Spleen (tissue), 7 donors: ENCODE measurements at regions not wholly inside any gene's neighbourhood (a gene's known extent, or its start where the extent isn't known, plus 50 kb on each side); places are given as distances from the start of the nearest gene placed in this dataset.

Experiments used
- POLR2A ChIP-seq, 3 donors: fragments of 450-650 bp; IDR thresholded peaks; one replicate each; pipeline ENCODE4 v1.5.1; 2017; ENCODE audit warnings: antibody characterized with exemption in 3 of 3, mild to moderate bottlenecking in 1 of 3
- POLR2AphosphoS5 ChIP-seq, 3 donors: sonication (generic); formaldehyde crosslinking; IDR thresholded peaks; one replicate each; pipeline ENCODE4 v1.5.1; 2017; ENCODE audit warnings: antibody characterized with exemption in 3 of 3
- TF ChIP-seq, protein P1 (sequence below), 11 experiments: fragments of 200-600 bp in 7 of 11; fragments of 450-650 bp in 4 of 11; sonication (generic) in 4 of 11; IDR thresholded peaks in 8 of 11; conservative IDR thresholded peaks in 3 of 11; 1 replicate in 7 of 11; 2 replicates in 4 of 11; pipeline versions ENCODE4 v1.4.0 to v1.8.0; 2016 to 2021; ENCODE audit warnings: antibody characterized with exemption in 11 of 11, inconsistent platforms in 4 of 11, mild to moderate bottlenecking in 1 of 11
- donor health status: DM: no; HTN: no; CAD: no; lungs with moderate emphysema.
- donor health status: DM: no; HTN: no; CAD: no.
- donor health status: DM: no; HTN: no; CAD: no.

DNA sequence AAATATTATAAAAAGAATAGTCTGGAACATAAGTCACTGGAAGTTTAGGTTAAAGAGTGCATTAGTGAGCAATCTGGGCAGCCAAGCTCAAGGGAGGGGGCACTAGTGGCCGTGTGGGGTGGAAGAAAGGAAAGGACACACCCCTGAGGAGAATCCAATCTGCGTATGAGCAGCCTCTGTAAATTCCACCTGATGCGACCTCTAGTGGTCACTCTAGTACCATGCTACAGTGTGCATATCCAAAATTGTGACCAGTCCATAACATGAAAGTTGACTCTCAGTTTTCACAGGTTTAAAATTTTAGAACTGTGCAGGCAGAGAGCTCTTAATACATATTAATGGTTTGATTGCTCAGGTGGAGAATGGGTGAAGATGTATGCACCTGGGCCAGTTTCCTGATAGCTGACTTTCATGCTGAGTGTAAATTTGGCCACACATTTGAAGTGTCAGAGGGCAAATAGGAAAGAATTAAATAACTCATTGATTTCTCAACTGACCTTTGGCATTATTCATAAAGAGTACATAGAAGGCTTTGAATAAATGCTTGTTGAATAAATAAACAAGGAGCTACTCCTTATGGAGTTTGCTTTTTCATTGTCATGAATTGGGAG is 105.9 kb upstream of the C21orf91 start:
- TF ChIP-seq, protein P1, sequence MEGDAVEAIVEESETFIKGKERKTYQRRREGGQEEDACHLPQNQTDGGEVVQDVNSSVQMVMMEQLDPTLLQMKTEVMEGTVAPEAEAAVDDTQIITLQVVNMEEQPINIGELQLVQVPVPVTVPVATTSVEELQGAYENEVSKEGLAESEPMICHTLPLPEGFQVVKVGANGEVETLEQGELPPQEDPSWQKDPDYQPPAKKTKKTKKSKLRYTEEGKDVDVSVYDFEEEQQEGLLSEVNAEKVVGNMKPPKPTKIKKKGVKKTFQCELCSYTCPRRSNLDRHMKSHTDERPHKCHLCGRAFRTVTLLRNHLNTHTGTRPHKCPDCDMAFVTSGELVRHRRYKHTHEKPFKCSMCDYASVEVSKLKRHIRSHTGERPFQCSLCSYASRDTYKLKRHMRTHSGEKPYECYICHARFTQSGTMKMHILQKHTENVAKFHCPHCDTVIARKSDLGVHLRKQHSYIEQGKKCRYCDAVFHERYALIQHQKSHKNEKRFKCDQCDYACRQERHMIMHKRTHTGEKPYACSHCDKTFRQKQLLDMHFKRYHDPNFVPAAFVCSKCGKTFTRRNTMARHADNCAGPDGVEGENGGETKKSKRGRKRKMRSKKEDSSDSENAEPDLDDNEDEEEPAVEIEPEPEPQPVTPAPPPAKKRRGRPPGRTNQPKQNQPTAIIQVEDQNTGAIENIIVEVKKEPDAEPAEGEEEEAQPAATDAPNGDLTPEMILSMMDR (IDR thresholded peaks at IDR 0.05 in 8 of 11, conservative IDR thresholded peaks at IDR 0.05 in 3 of 11) = peak in 10 of 11 experiments; percentile 38 to 86 (median 77)
- TF ChIP-seq POLR2A (IDR thresholded peaks at IDR 0.05) = no peak
- no peak for TF ChIP-seq POLR2AphosphoS5 (IDR thresholded peaks at IDR 0.05)
